Thoracic aorta (tissue), 2 donors: ENCODE measurements at regions not wholly inside any gene's neighbourhood (a gene's known extent, or its start where the extent isn't known, plus 50 kb on each side); places are given as distances from the start of the nearest gene placed in this dataset.

Experiments
- ATAC-seq: fragments of 150-250 bp; one replicate; pipeline ENCODE4 v1.8.0; 2017; ENCODE audit warnings: low read depth; ENCODE audit not compliant: insufficient number of reproducible peaks, low FRiP score
- DNase-seq: peaks from one replicate; pipeline ENCODE4 v3.0.0-alpha.2; 2020; ENCODE audit warnings: low spot score
- H3K27ac ChIP-seq, 2 donors: fragments of 200-600 bp; sonication (generic); 1 replicate in 1 of 2; 2 replicates in 1 of 2; pipeline ENCODE4 v1.5.1; 2016; ENCODE audit warnings: mild to moderate bottlenecking in 2 of 2, moderate library complexity in 2 of 2
- H3K27me3 ChIP-seq: fragments of 200-600 bp; sonication (generic); replicated peaks from 2 replicates; pipeline ENCODE4 v1.6.0; 2016; ENCODE audit warnings: mild to moderate bottlenecking; ENCODE audit not compliant: insufficient read depth
- H3K36me3 ChIP-seq: fragments of 200-600 bp; sonication (generic); one replicate; pipeline ENCODE4 v1.5.1; 2016
- H3K4me1 ChIP-seq, 2 donors: fragments of 200-600 bp; sonication (generic); 1 replicate in 1 of 2; 2 replicates in 1 of 2; pipeline versions ENCODE4 v1.5.1 to v1.6.0; 2016; ENCODE audit warnings: low read depth in 2 of 2, mild to moderate bottlenecking in 1 of 2; ENCODE audit not compliant: control insufficient read depth in 1 of 2
- H3K4me3 ChIP-seq: fragments of 200-600 bp; sonication (generic); 2 replicates; pipeline ENCODE4 v1.5.1; 2016; ENCODE audit warnings: mild to moderate bottlenecking
- H3K9me3 ChIP-seq: fragments of 200-600 bp; sonication (generic); 2 replicates; pipeline ENCODE4 v1.5.1; 2016
- TF ChIP-seq, protein P1 (sequence below): fragments of 200-600 bp; sonication (generic); IDR thresholded peaks from one replicate; pipeline ENCODE4 v1.5.1; 2019; ENCODE audit warnings: antibody characterized with exemption

DNA sequence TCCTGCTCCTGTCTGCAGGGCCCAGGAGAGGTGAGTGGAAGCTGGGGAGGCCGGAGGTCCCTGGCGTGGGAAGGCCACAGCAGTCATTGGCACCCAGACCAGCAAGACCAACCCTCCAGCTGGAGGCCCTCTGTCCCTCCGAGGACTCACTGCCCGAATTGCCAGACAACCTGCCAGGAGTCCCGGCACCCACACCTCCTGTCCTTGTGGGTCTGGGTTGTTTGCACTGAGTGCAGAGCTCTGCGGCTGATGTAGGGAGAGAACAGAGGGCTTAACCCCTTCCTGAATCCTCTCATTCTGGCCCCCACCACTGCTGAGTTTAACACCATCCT lies 204.9 kb downstream of the KIF26A start:
- DNase-seq (no peak), ATAC-seq (no peak)
- H3K4me3 ChIP-seq: no peak overlapping the region
- H3K4me1 ChIP-seq: no peaks in the 10 kb centered on the region
- no peaks in the 10 kb centered on the region for H3K27me3 ChIP-seq
- H3K36me3 ChIP-seq: no peaks in the 10 kb centered on the region
- H3K9me3 ChIP-seq: no peaks in the 10 kb centered on the region
- no peak overlapping the region for H3K27ac ChIP-seq
- TF ChIP-seq, protein P1, sequence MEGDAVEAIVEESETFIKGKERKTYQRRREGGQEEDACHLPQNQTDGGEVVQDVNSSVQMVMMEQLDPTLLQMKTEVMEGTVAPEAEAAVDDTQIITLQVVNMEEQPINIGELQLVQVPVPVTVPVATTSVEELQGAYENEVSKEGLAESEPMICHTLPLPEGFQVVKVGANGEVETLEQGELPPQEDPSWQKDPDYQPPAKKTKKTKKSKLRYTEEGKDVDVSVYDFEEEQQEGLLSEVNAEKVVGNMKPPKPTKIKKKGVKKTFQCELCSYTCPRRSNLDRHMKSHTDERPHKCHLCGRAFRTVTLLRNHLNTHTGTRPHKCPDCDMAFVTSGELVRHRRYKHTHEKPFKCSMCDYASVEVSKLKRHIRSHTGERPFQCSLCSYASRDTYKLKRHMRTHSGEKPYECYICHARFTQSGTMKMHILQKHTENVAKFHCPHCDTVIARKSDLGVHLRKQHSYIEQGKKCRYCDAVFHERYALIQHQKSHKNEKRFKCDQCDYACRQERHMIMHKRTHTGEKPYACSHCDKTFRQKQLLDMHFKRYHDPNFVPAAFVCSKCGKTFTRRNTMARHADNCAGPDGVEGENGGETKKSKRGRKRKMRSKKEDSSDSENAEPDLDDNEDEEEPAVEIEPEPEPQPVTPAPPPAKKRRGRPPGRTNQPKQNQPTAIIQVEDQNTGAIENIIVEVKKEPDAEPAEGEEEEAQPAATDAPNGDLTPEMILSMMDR: no peak

DNA sequence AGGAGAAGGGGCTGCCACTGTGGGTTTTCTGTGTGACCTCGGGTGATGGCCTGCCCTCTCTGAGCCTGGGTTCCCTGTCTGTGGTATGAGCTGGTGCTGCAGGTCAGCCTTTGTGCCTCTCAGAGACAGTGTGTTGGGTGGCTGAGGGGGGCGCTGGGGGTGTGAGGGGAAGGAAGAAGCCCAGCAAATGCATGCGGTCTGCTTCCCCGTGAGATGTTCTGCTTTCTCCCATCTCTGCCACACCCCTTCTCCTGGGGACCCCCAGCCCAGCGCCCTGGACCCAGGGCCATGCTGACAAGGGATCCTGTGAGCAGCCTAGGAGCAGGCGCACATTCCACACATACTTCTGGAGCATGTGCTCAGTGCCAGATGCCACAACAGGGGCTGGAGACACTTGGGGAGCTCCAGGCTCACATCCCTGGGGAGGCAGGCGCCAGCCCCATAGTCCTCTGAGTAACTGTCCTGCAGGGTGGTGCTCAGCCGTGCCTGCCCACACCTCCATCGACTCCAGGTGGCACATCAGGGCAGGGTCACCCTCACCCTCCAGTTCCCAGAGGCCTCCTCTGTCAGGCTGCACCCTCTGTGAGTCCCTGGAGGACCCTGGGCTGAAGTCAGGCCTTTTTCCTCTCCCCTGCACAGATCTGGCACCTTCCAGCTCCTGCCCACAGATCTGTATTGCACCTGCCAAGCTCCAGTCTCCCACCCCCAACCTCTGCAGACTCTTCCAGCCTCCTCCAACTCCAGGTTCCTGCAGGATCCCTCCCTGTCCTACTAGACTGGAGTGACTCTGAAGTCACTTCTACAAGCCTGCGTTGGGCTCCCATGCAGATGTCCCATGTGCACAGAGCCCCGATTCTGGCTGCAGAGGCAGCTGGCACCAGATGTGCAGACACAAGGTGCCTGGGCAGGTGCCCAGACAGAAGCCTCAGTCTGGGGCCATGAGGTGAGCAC lies 205.6 kb downstream of the KIF26A start:
- no peak for ATAC-seq
- no peaks in the 10 kb centered on the region for H3K27me3 ChIP-seq

DNA sequence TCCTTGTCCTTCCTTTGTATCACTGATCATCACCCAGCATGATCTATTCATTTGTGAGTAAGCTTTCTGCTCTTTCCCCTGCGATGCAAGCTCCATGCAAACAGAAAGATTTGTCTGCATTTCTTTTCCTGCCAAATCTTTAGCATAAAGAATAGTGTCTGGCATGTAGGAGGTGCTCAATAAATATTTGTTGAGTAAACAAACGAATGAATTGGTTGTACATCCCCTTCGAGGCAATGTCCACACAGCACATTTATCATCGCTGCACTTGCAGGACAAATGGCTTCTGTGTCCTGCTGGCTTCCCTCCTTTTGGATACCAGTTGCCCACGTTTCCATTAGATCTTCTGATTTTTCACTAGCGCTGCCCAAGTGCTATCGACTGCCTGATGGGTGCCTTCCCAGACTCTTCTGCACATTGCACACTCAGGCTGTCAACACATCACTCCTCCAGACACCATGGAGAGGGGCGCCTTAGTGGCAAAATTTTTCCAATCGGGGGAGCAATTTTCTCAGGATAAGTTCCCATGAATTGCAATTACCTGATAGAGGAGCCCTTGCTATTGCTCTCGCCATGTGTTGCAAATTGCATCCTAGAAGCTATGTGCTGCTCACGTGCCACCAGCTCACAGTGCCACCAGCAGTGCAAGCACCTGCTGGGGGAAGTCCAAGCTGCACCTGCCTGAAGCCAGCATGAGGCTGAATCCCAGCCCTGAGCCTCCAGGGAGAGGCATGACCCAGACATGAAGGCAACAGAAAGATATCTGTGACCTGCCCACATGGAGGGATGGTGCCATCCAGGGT lies 206.6 kb downstream of the KIF26A start:
- Histone ChIP-seq H3K4me1 (no peaks in the 10 kb centered on the region), H3K36me3 (no peaks in the 10 kb centered on the region), H3K4me3 (no peak overlapping the region), H3K9me3 (no peaks in the 10 kb centered on the region), H3K27ac (no peak overlapping the region), H3K27me3 (no peaks in the 10 kb centered on the region)
- no peak for DNase-seq
- TF ChIP-seq, protein P1: no peak
- no peak for ATAC-seq

More for the DNA sequence above, 205.6 kb downstream of the KIF26A start:
- no peak overlapping the region for H3K27ac ChIP-seq
- no peaks in the 10 kb centered on the region for H3K9me3 ChIP-seq
- no peak overlapping the region for H3K4me3 ChIP-seq
- no peaks in the 10 kb centered on the region for H3K4me1 ChIP-seq
- no peak for DNase-seq
- TF ChIP-seq, protein P1: no peak
- H3K36me3 ChIP-seq: no peaks in the 10 kb centered on the region

DNA sequence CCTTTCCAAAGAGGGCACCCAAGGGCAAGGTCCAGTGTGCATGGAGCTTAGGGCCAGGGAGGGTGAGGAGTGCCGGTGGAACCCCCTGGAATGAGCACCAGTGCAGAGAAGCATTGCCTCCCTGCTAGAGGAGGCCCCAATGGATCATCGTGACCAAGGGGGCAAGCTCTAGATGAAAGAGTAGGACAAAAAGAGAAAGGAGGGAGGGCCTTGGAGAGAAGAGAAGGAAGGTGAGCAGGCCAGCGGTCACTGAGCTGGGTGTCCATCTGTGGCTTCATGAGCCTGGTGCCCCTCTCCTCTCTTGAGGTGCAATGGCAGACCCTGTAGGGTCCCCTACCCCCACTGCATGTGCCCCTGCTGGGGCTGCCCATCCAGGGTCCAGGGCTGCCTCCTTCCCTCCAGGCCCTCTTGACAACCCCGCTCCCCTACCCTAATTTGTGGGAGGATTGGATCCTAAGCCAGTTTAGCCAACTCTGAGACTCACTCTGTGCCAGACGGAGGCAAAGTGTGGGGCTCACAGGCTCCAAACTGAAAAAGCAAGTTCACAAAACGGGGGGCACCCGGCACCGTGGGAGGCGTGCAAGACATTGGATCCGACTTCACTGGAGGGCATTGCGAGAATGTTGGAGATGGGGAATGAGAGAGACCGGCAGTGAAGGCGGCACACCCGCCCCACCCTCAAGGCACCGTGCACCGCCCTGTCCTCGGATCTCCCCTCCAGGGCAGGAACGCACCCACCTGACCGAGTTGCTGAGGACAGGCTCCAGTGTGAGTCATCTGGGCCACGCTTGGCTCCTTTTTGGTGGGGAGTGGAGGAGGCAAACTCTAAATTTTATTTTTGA lies 207.5 kb downstream of the KIF26A start:
- Histone ChIP-seq H3K4me1 (no peaks in the 10 kb centered on the region), H3K9me3 (no peaks in the 10 kb centered on the region), H3K4me3 (no peak overlapping the region), H3K36me3 (no peaks in the 10 kb centered on the region), H3K27me3 (no peaks in the 10 kb centered on the region), H3K27ac (no peak overlapping the region)
- TF ChIP-seq, protein P1: no peak
- ATAC-seq (no peak), DNase-seq (no peak)
